ENCODE measurements at regions not wholly inside any gene's neighbourhood (a gene's known extent, or its start where the extent isn't known, plus 50 kb on each side); places are given as distances from the start of the nearest gene placed in this dataset.

DNA sequence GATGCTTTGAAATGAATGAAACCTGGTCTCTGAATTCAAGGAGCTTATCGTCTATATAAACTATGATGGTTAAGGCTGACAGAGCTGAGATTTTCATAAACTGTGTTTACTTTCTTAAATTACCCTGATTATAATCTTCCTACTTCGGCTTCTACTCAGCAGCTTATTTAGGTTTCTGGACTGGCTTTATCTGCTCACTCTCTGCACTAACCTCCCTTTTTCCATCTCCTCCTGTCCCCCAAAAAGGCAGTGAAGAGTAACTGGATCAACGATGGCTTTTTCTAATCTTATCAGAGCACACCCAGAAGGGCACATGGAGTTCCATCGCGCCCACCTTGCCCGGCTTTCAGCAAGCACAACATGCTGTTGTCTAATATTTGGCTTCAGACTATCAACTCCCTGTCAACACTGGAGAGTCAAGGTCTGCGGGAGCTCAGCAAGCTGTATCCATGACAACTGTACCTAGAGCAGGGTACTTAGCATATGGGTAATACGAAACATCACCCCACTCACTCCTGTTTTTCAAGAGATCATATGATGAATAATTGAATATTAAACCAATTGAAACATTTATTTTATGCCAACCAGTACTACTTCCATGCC is 417.3 kb downstream of the GABRB3 start:
- Histone ChIP-seq H3K4me1 (ENCODE audit: control insufficient read depth in 2 of 2, insufficient read depth in 2 of 2, low read length in 1 of 2) (no peaks in the 10 kb centered on the region), H3K9me3 (ENCODE audit: control insufficient read depth in 2 of 2, insufficient read depth in 1 of 2, low read depth in 1 of 2, low read length in 1 of 2) (peaks cover 2 to 5% of the 10 kb centered on the region in 2 donors)
- WGBS, 2 donors, result 40 to 43% methylated on average over 8 of the region's 8 CpGs

DNA sequence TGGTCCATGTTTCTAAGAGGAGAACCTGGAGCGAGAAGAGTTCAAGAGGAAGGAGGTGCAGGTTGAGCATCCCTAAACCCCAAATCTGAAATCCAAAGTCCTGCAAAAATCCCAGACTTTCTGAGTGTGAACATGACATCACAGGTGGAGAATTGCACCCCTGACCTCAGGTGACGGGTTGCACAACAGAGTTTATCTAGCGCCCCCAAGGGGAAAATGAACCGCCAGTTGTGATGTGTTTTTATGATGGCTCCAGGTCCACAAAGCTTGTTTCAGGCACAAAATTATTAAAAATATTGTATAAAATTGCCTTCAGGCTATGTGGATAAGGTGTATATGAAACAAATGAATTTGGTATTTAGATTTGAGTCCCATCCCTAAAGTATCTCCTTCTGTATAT is 420.0 kb downstream of the GABRB3 start:
- no peaks in the 10 kb centered on the region for H3K27me3 ChIP-seq (ENCODE audit: control insufficient read depth in 1 of 2, insufficient read depth in 2 of 2, low read length in 2 of 2)
- no peaks in the 10 kb centered on the region for H3K36me3 ChIP-seq (ENCODE audit: control insufficient read depth in 2 of 2, insufficient read depth in 2 of 2, low read length in 1 of 2)
- 77 to 82% methylated on average over 4 of the region's 4 CpGs for WGBS, 2 donors
- H3K9me3 ChIP-seq (ENCODE audit: control insufficient read depth in 2 of 2, insufficient read depth in 1 of 2, low read depth in 1 of 2, low read length in 1 of 2), result peaks cover 2 to 5% of the 10 kb centered on the region in 2 donors
- no peak overlapping the region for H3K27ac ChIP-seq (ENCODE audit: low read depth in 2 of 2, low read length in 1 of 2)
- no peaks in the 10 kb centered on the region for H3K4me1 ChIP-seq (ENCODE audit: control insufficient read depth in 2 of 2, insufficient read depth in 2 of 2, low read length in 1 of 2)
- H3K4me3 ChIP-seq (ENCODE audit: low read depth in 1 of 2, low read length in 2 of 2), result no peak overlapping the region

More for the DNA sequence above, 417.3 kb downstream of the GABRB3 start:
- Histone ChIP-seq H3K4me3 (ENCODE audit: low read depth in 1 of 2, low read length in 2 of 2) (no peak overlapping the region), H3K27ac (ENCODE audit: low read depth in 2 of 2, low read length in 1 of 2) (no peak overlapping the region), H3K36me3 (ENCODE audit: control insufficient read depth in 2 of 2, insufficient read depth in 2 of 2, low read length in 1 of 2) (no peaks in the 10 kb centered on the region), H3K27me3 (ENCODE audit: control insufficient read depth in 1 of 2, insufficient read depth in 2 of 2, low read length in 2 of 2) (no peaks in the 10 kb centered on the region)

DNA sequence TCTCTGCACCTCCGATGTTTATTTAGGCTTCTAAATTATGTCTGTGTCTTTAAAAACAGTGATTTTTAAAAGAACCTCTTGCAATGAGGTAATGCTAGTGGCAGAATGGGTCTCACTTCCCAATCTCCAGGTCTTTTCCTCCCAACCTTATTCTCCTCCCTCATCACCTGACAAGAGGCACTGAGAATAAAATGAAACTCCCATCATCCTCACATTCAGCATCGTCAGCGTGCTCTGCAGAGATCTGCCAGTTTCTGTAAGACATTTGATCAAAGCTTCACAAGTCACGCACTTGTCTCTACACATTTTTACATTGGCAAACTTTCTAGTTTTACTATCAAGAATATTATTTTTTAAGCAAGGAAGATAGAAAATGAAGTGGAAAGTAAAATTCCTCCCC is 420.5 kb downstream of the GABRB3 start:
- Histone ChIP-seq H3K4me1 (ENCODE audit: control insufficient read depth in 2 of 2, insufficient read depth in 2 of 2, low read length in 1 of 2) (no peaks in the 10 kb centered on the region), H3K9me3 (ENCODE audit: control insufficient read depth in 2 of 2, insufficient read depth in 1 of 2, low read depth in 1 of 2, low read length in 1 of 2) (peaks cover 2 to 5% of the 10 kb centered on the region in 2 donors), H3K27me3 (ENCODE audit: control insufficient read depth in 1 of 2, insufficient read depth in 2 of 2, low read length in 2 of 2) (no peaks in the 10 kb centered on the region), H3K4me3 (ENCODE audit: low read depth in 1 of 2, low read length in 2 of 2) (no peak overlapping the region), H3K27ac (ENCODE audit: low read depth in 2 of 2, low read length in 1 of 2) (no peak overlapping the region), H3K36me3 (ENCODE audit: control insufficient read depth in 2 of 2, insufficient read depth in 2 of 2, low read length in 1 of 2) (no peaks in the 10 kb centered on the region)
- 78 to 80% methylated on average over 4 of the region's 4 CpGs for WGBS, 2 donors

DNA sequence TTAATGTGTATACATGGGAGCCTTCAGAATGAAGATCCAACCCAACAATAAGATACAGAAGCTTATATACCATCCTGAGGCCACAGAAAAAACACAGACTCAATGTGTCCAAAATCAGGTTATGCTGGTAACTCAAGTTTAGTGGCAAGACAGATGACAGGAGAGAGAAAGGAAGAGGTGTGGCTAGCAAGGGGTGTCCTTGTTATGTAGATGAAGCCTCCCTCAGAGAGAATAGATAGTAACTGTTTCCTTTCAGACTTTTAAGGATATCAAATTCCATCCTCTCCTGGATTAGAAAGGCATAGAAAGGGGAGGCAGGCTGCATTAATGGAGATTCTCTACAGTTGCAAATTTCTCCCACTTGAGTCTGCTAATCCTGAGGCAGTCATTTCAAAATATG is 447.4 kb downstream of the GABRB3 start:
- H3K9me3 ChIP-seq (ENCODE audit: control insufficient read depth in 2 of 2, insufficient read depth in 1 of 2, low read depth in 1 of 2, low read length in 1 of 2), result no peaks in the 10 kb centered on the region
- no peaks in the 10 kb centered on the region for H3K27me3 ChIP-seq (ENCODE audit: control insufficient read depth in 1 of 2, insufficient read depth in 2 of 2, low read length in 2 of 2)
- H3K4me1 ChIP-seq (ENCODE audit: control insufficient read depth in 2 of 2, insufficient read depth in 2 of 2, low read length in 1 of 2), result no peaks in the 10 kb centered on the region
- H3K36me3 ChIP-seq (ENCODE audit: control insufficient read depth in 2 of 2, insufficient read depth in 2 of 2, low read length in 1 of 2), result no peaks in the 10 kb centered on the region
- H3K27ac ChIP-seq (ENCODE audit: low read depth in 2 of 2, low read length in 1 of 2), result no peak overlapping the region
- H3K4me3 ChIP-seq (ENCODE audit: low read depth in 1 of 2, low read length in 2 of 2), result no peak overlapping the region

DNA sequence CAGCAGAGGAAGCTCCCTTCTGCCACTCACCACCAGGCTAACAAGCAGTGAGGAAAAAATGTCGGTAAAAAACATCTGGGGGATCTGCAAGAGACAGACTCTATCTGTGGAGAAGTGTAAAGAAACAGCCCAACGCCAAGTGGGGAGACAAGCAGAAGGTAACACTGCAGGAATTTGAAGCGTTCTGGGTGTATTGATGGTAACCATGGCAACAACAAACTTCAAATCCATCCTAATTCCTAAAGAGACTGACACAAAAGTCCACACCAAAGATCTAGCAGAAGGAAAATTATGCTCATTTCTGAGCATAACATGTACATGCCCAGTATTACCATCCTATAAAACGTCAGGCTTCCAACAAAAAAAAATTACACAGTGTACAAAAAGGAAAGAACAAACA is 449.3 kb downstream of the GABRB3 start:
- WGBS, 2 donors, result 52 to 61% methylated on average over 4 of the region's 4 CpGs
- no peak overlapping the region for H3K4me3 ChIP-seq (ENCODE audit: low read depth in 1 of 2, low read length in 2 of 2)
- H3K27ac ChIP-seq (ENCODE audit: low read depth in 2 of 2, low read length in 1 of 2), result no peak overlapping the region
- no peaks in the 10 kb centered on the region for H3K9me3 ChIP-seq (ENCODE audit: control insufficient read depth in 2 of 2, insufficient read depth in 1 of 2, low read depth in 1 of 2, low read length in 1 of 2)
- no peaks in the 10 kb centered on the region for H3K4me1 ChIP-seq (ENCODE audit: control insufficient read depth in 2 of 2, insufficient read depth in 2 of 2, low read length in 1 of 2)
- no peaks in the 10 kb centered on the region for H3K27me3 ChIP-seq (ENCODE audit: control insufficient read depth in 1 of 2, insufficient read depth in 2 of 2, low read length in 2 of 2)
- H3K36me3 ChIP-seq (ENCODE audit: control insufficient read depth in 2 of 2, insufficient read depth in 2 of 2, low read length in 1 of 2), result no peaks in the 10 kb centered on the region

- Histone ChIP-seq H3K36me3 (ENCODE audit: control insufficient read depth in 2 of 2, insufficient read depth in 2 of 2, low read length in 1 of 2) (no peaks in the 10 kb centered on the region), H3K27ac (ENCODE audit: low read depth in 2 of 2, low read length in 1 of 2) (no peak overlapping the region), H3K27me3 (ENCODE audit: control insufficient read depth in 1 of 2, insufficient read depth in 2 of 2, low read length in 2 of 2) (no peaks in the 10 kb centered on the region), H3K4me3 (ENCODE audit: low read depth in 1 of 2, low read length in 2 of 2) (no peak overlapping the region), H3K4me1 (ENCODE audit: control insufficient read depth in 2 of 2, insufficient read depth in 2 of 2, low read length in 1 of 2) (no peaks in the 10 kb centered on the region), H3K9me3 (ENCODE audit: control insufficient read depth in 2 of 2, insufficient read depth in 1 of 2, low read depth in 1 of 2, low read length in 1 of 2) (no peaks in the 10 kb centered on the region)
- WGBS, 2 donors, result 78 to 86% methylated on average over 1 of the region's 1 CpG
These were observed 454.2 kb downstream of the GABRB3 start for GRCh38 chr15:26318689-26319088.

DNA sequence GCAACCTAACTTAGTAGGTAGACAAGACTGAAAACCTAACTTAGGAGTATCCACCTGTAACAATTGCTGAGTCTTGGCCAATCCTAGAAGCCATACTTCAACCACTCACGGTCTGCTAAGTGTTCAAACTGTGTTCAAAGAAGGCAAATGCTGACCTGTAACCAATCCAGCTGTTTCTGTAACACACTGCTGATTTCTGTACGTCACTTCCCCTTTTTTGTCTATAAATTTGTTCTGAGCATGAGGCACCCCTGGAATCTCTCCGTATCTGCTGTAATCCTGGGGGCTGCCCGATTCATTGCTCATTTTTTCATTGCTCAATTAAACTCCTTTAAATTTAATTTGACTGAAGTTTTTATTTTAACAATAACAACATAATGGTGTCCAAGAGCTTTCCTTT is 451.4 kb upstream of the ATP10A start:
- H3K27ac ChIP-seq (ENCODE audit: low read depth in 2 of 2, low read length in 1 of 2), result no peak overlapping the region
- 73 to 74% methylated on average over 4 of the region's 4 CpGs for WGBS, 2 donors

DNA sequence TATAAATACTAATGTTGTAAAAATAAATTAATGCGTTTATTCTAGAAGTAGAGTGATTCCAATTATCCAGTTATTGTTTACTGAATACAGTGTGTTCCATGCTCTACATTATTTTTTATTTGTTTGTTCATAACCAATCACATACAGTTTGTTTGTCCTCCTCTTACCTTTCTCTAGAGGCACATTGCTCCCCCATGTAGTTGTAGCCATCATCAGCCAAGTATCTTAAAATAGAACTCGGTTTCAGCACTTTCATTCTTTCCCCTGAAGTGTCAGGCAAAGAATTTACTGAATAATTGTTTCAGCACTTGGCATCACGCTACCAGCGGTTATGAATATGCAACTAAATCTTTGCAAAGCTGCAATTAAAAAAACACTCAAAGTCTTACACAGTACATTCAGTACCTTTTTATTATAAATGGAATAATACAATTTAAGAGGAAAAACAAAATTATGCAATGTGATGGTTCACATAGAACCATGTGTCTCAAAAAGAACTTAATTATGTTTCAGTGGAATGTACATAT is 448.6 kb upstream of the ATP10A start:
- no peaks in the 10 kb centered on the region for H3K27me3 ChIP-seq (ENCODE audit: control insufficient read depth in 1 of 2, insufficient read depth in 2 of 2, low read length in 2 of 2)
- no peaks in the 10 kb centered on the region for H3K4me1 ChIP-seq (ENCODE audit: control insufficient read depth in 2 of 2, insufficient read depth in 2 of 2, low read length in 1 of 2)
- WGBS, 2 donors, result 70 to 74% methylated on average over 4 of the region's 4 CpGs
- H3K4me3 ChIP-seq (ENCODE audit: low read depth in 1 of 2, low read length in 2 of 2), result no peak overlapping the region
- no peak overlapping the region for H3K27ac ChIP-seq (ENCODE audit: low read depth in 2 of 2, low read length in 1 of 2)
- H3K9me3 ChIP-seq (ENCODE audit: control insufficient read depth in 2 of 2, insufficient read depth in 1 of 2, low read depth in 1 of 2, low read length in 1 of 2), result no peaks in the 10 kb centered on the region
- no peaks in the 10 kb centered on the region for H3K36me3 ChIP-seq (ENCODE audit: control insufficient read depth in 2 of 2, insufficient read depth in 2 of 2, low read length in 1 of 2)

More for the DNA sequence above, 451.4 kb upstream of the ATP10A start:
- Histone ChIP-seq H3K9me3 (ENCODE audit: control insufficient read depth in 2 of 2, insufficient read depth in 1 of 2, low read depth in 1 of 2, low read length in 1 of 2) (no peaks in the 10 kb centered on the region), H3K4me1 (ENCODE audit: control insufficient read depth in 2 of 2, insufficient read depth in 2 of 2, low read length in 1 of 2) (no peaks in the 10 kb centered on the region), H3K27me3 (ENCODE audit: control insufficient read depth in 1 of 2, insufficient read depth in 2 of 2, low read length in 2 of 2) (no peaks in the 10 kb centered on the region), H3K36me3 (ENCODE audit: control insufficient read depth in 2 of 2, insufficient read depth in 2 of 2, low read length in 1 of 2) (no peaks in the 10 kb centered on the region), H3K4me3 (ENCODE audit: low read depth in 1 of 2, low read length in 2 of 2) (no peak overlapping the region)

- no peaks in the 10 kb centered on the region for H3K9me3 ChIP-seq (ENCODE audit: control insufficient read depth in 2 of 2, insufficient read depth in 1 of 2, low read depth in 1 of 2, low read length in 1 of 2)
- no peak overlapping the region for H3K4me3 ChIP-seq (ENCODE audit: low read depth in 1 of 2, low read length in 2 of 2)
- H3K4me1 ChIP-seq (ENCODE audit: control insufficient read depth in 2 of 2, insufficient read depth in 2 of 2, low read length in 1 of 2), result no peaks in the 10 kb centered on the region
- H3K27ac ChIP-seq (ENCODE audit: low read depth in 2 of 2, low read length in 1 of 2), result no peak overlapping the region
- H3K27me3 ChIP-seq (ENCODE audit: control insufficient read depth in 1 of 2, insufficient read depth in 2 of 2, low read length in 2 of 2), result no peaks in the 10 kb centered on the region
- 72 to 73% methylated on average over 10 of the region's 10 CpGs for WGBS, 2 donors
- no peaks in the 10 kb centered on the region for H3K36me3 ChIP-seq (ENCODE audit: control insufficient read depth in 2 of 2, insufficient read depth in 2 of 2, low read length in 1 of 2)
These were observed 435.6 kb upstream of the ATP10A start for GRCh38 chr15:26298659-26299170.

DNA sequence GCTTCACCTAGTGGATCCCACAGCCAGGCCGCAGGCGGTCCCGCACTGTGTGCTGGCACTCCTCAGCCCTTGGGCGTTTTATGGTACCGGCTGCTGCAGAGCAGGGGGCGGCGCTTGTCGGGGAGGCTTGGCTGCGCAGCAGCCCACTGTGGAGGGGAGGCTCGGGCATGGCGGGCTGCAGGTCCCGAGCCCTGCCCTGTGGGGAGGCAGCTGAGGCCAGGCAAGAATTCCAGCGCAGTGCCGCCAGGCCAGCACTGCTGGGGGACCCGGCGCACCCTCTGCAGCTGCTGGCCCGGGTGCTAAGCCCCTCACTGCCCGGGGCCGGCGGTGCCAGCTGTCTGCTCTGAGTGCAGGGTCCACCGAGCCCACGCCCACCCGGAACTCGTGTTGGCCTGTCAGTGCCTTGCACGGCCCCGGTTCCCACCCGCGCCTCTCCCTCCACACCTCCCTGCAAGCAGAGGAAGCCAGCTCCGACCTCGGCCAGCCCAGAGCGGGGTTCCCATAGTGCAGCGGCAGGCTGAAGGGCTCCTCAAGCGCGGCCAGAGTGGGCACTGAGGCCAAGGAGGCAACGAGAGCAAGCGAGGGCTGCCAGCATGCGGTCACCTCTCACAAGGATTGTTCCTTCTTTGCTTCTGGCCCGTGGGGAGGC is 435.0 kb upstream of the ATP10A start:
- Histone ChIP-seq H3K27ac (ENCODE audit: low read depth in 2 of 2, low read length in 1 of 2) (no peak overlapping the region), H3K4me1 (ENCODE audit: control insufficient read depth in 2 of 2, insufficient read depth in 2 of 2, low read length in 1 of 2) (no peaks in the 10 kb centered on the region), H3K36me3 (ENCODE audit: control insufficient read depth in 2 of 2, insufficient read depth in 2 of 2, low read length in 1 of 2) (no peaks in the 10 kb centered on the region), H3K4me3 (ENCODE audit: low read depth in 1 of 2, low read length in 2 of 2) (no peak overlapping the region), H3K27me3 (ENCODE audit: control insufficient read depth in 1 of 2, insufficient read depth in 2 of 2, low read length in 2 of 2) (no peaks in the 10 kb centered on the region), H3K9me3 (ENCODE audit: control insufficient read depth in 2 of 2, insufficient read depth in 1 of 2, low read depth in 1 of 2, low read length in 1 of 2) (peaks cover 0 to 2% of the 10 kb centered on the region in 2 donors)
- 93 to 94% methylated on average over 32 to 38 of the region's 38 CpGs for whole genome bisulfite sequencing, 2 donors
